Stimulated activated naive CD8-positive, alpha-beta T cell treated with anti-CD3 and anti-CD28 coated beads, Interleukin-15, amount 100 ng/mL, for 72 hours (primary cell): ENCODE measurements at regions not wholly inside any gene's neighbourhood (a gene's known extent, or its start where the extent isn't known, plus 50 kb on each side); places are given as distances from the start of the nearest gene placed in this dataset.
"Not testable (repeated sequence)": the region's sequence is repeated elsewhere in the genome, so short reads cannot be mapped to it uniquely, and the experiment has no call there.

ENCODE experiments used
- ATAC-seq: fragments of 150-1000 bp; cut with Tn5 transposase; 2 replicates; pipeline ENCODE4 v1.10.0; 2021; ENCODE audit warnings: mild to moderate bottlenecking, moderate library complexity
- DNase-seq, 2 donors: peaks; one replicate each; pipeline ENCODE4 v3.0.0; 2021 to 2022
- H3K27ac Mint-ChIP-seq, 2 donors: one replicate each; pipeline ENCODE4 v1.8.0; 2022; ENCODE audit warnings: mild to moderate bottlenecking in 2 of 2, mixed read lengths in 2 of 2, moderate library complexity in 2 of 2
- H3K27me3 Mint-ChIP-seq: one replicate; pipeline ENCODE4 v1.8.0; 2022; ENCODE audit warnings: mixed read lengths
- H3K4me1 Mint-ChIP-seq: one replicate; pipeline ENCODE4 v1.8.0; 2022; ENCODE audit warnings: mild to moderate bottlenecking, mixed read lengths
- H3K4me3 Mint-ChIP-seq, 2 donors: one replicate each; pipeline ENCODE4 v1.8.0; 2022; ENCODE audit warnings: mild to moderate bottlenecking in 2 of 2, mixed read lengths in 2 of 2, moderate library complexity in 1 of 2
- H3K9me3 Mint-ChIP-seq, 2 donors: one replicate each; pipeline ENCODE4 v1.8.0; 2022; ENCODE audit warnings: mixed read lengths in 2 of 2

DNA sequence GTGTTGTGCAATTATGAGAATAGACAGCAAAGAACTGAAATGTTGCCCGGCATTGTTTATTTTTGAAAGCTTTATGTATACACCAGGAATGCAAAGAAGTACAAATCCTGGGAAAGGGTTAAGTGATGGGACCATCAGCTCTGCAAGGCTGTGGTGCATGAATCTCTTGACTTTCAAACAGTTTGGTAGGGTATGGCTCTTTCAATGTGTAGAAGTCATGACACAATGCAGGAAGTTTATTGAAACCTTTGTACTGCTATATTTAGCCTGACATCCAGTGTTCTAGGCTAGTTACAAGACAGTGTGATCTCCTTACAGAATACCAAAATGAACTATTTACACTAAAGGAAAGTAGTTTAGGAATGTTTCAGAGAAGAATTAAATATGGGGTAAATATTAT, 206.8 kb upstream of the HAND2 start:
- no peak overlapping the region for H3K27ac Mint-ChIP-seq
- H3K4me3 Mint-ChIP-seq: no peak overlapping the region
- H3K4me1 Mint-ChIP-seq: no peaks in the 10 kb centered on the region

GRCh38 chr4:173735585-173735984, 205.6 kb upstream of the HAND2 start:
- no peaks in the 10 kb centered on the region for H3K4me1 Mint-ChIP-seq
- H3K27me3 Mint-ChIP-seq: no peaks in the 10 kb centered on the region
- H3K4me3 Mint-ChIP-seq: no peak overlapping the region
- ATAC-seq: no peak
- DNase-seq: no peak
- H3K9me3 Mint-ChIP-seq: peaks cover 0 to 6% of the 10 kb centered on the region in 2 donors
- no peak overlapping the region for H3K27ac Mint-ChIP-seq

More for the DNA sequence above, 206.8 kb upstream of the HAND2 start:
- Mint-ChIP-seq H3K27me3 (no peaks in the 10 kb centered on the region), H3K9me3 (peaks cover 0 to 6% of the 10 kb centered on the region in 2 donors)
- ATAC-seq (no peak), DNase-seq (no peak)

- no peaks in the 10 kb centered on the region for H3K27me3 Mint-ChIP-seq
- no peaks in the 10 kb centered on the region for H3K4me1 Mint-ChIP-seq
- no peak overlapping the region for H3K27ac Mint-ChIP-seq
- ATAC-seq: no peak
- peaks cover 0 to 7% of the 10 kb centered on the region in 2 donors for H3K9me3 Mint-ChIP-seq
- no peak overlapping the region for H3K4me3 Mint-ChIP-seq
- DNase-seq: no peak
Measured at GRCh38 chr4:173735049-173735448, 205.0 kb upstream of the HAND2 start.

DNA sequence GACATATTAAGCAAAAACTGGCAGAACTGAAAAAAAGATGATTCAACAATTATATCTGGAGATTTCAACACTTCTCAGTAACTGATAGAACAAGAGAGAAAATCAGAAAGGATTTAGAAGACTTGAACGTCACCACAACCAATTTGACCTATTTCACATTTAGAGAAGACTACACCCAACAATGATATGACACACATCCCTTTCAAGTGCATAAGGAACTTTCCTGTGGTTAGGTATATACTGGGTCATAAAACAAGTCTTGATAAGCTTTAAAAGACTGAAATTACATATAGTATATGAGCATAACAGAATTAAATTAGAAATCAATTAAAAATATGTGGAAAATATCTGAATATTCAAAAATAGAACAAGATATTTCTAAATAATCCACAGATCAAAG, 201.2 kb upstream of the HAND2 start:
- no peaks in the 10 kb centered on the region for H3K4me1 Mint-ChIP-seq
- no peak overlapping the region for H3K4me3 Mint-ChIP-seq
- no peaks in the 10 kb centered on the region for H3K27me3 Mint-ChIP-seq
- no peak overlapping the region for H3K27ac Mint-ChIP-seq
- DNase-seq (no peak), ATAC-seq (no peak)
- H3K9me3 Mint-ChIP-seq: peaks cover 0 to 27% of the 10 kb centered on the region in 2 donors

DNA sequence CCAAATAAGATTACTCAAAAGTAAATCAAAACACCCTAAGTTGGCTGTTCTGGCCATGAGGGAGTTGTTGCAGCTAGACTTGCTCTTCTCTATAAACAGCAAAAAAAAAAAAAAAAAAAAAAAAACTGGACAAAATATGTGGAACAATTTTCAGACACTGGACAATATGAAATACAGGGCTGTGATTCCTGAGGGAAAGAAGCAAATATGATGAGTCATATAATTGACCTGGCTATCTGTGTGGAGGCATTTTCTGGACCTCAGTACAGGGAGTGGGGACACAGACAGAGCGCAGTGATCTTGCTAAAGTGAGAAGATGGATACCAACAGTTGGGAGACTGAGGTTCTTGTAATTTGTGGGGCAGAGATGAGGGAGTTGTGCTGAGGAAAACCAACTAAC, 192.0 kb upstream of the HAND2 start:
- H3K4me1 Mint-ChIP-seq: no peaks in the 10 kb centered on the region
- DNase-seq (no peak), ATAC-seq (no peak)
- no peak overlapping the region for H3K27ac Mint-ChIP-seq
- peaks cover 19 to 22% of the 10 kb centered on the region in 2 donors for H3K9me3 Mint-ChIP-seq
- H3K4me3 Mint-ChIP-seq: no peak overlapping the region
- H3K27me3 Mint-ChIP-seq: no peaks in the 10 kb centered on the region

GRCh38 chr4:173718504-173718903, 188.5 kb upstream of the HAND2 start:
- not testable (repeated sequence) for H3K27ac Mint-ChIP-seq, H3K4me3 Mint-ChIP-seq, H3K4me1 Mint-ChIP-seq, H3K27me3 Mint-ChIP-seq, ATAC-seq, DNase-seq
- H3K9me3 Mint-ChIP-seq: peaks cover 19 to 27% of the 10 kb centered on the region in 2 donors

- Mint-ChIP-seq H3K9me3 (peaks cover 19 to 27% of the 10 kb centered on the region in 2 donors), H3K4me3 (no peak overlapping the region), H3K27me3 (no peaks in the 10 kb centered on the region), H3K27ac (no peak overlapping the region), H3K4me1 (no peaks in the 10 kb centered on the region)
- DNase-seq: no peak
- no peak for ATAC-seq
Measured at GRCh38 chr4:173717581-173717980, 187.6 kb upstream of the HAND2 start.

- H3K4me3 Mint-ChIP-seq: no peak overlapping the region
- DNase-seq (no peak), ATAC-seq (no peak)
- H3K4me1 Mint-ChIP-seq: no peaks in the 10 kb centered on the region
- no peak overlapping the region for H3K27ac Mint-ChIP-seq
- H3K9me3 Mint-ChIP-seq: peaks cover 16 to 24% of the 10 kb centered on the region in 2 donors
- no peaks in the 10 kb centered on the region for H3K27me3 Mint-ChIP-seq
Measured at GRCh38 chr4:173714456-173714855, 184.4 kb upstream of the HAND2 start.

- Mint-ChIP-seq H3K27me3 (no peaks in the 10 kb centered on the region), H3K4me1 (no peaks in the 10 kb centered on the region), H3K4me3 (no peak overlapping the region), H3K27ac (no peak overlapping the region), H3K9me3 (peaks cover 4 to 10% of the 10 kb centered on the region in 2 donors)
- ATAC-seq (no peak), DNase-seq (no peak)
Measured at GRCh38 chr4:173713026-173713425, 183.0 kb upstream of the HAND2 start.

DNA sequence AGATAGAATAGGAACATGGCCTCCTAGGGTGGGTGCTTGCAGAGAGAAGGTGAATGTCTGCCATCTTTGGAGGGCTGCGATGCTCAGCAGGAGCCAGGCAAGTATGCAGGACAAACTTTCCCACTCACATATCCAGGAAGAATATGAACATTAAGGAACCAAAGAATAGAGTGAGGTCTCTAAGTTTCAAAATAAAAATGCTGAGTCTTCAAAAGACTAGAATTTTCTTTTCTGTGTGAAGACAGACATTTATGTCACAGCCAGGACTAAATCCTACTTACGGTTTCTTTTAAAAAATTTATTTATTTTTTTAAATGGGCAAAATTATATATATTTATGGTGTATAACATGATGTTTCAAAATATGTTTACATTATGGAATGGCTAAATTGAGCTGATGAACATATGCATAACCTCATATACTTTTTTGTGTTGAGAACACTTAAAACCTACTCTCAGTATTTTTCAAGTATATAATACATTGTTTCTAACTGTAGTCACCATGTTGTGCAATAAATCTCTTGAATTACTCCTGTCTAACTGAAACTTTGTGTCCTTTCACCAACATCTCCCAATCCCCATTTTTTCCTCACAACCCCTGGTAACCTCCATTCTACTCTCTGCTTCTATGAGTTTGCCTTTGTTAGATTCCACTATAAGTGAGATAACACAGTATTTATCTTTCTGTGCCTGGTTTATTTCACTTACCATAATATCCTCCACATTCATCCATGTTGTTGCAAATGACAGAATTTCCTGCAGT, 177.8 kb upstream of the HAND2 start:
- Mint-ChIP-seq H3K4me1 (no peaks in the 10 kb centered on the region), H3K9me3 (no peaks in the 10 kb centered on the region), H3K27ac (no peak overlapping the region), H3K4me3 (no peak overlapping the region), H3K27me3 (no peaks in the 10 kb centered on the region)
- DNase-seq (no peak), ATAC-seq (no peak)

- Mint-ChIP-seq H3K4me3 (no peak overlapping the region), H3K4me1 (no peaks in the 10 kb centered on the region), H3K9me3 (no peaks in the 10 kb centered on the region), H3K27me3 (no peaks in the 10 kb centered on the region), H3K27ac (no peak overlapping the region)
- no peak for DNase-seq
- ATAC-seq: no peak
Measured at GRCh38 chr4:173704201-173704600, 174.2 kb upstream of the HAND2 start.

DNA sequence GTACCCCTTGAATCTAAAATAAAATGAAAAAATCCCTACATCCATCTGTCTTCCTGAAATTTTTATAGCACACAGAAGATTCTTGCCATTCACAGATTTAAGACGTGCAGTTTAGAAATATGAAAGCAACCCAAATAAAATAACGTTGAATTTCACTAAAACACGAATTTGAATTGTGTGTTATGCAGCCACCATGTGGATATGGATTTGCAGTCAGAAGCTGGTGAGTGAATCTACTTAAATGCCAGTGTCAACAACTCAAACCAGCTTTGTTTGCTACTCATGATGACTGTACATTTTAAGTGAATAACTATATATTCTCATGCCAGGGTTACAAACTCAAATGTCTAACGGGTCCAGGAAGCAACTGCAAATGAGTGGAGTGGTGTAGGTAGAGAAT, 173.0 kb upstream of the HAND2 start:
- no peak for DNase-seq
- no peak overlapping the region for H3K27ac Mint-ChIP-seq
- H3K4me1 Mint-ChIP-seq: no peaks in the 10 kb centered on the region

DNA sequence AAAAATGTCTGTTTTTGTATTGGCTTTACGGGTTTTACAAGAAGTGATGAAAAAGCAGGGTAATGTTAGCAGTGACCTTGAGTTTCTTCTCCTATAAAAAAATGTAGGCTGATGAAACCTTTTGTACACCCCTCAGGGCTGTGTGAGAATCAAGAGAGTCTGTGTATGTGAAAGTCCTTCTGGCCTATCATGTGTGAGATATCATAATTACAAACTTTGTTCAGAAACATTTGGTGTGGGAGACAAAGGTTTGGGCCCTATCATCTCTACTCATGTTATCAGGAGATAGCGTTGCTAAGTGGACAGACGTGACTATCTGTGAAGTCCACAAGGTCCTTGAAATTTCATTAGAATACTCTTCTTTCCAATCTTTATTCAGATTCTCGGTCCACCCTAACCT, 170.6 kb upstream of the HAND2 start:
- H3K27me3 Mint-ChIP-seq: no peaks in the 10 kb centered on the region
- DNase-seq (no peak), ATAC-seq (no peak)
- H3K9me3 Mint-ChIP-seq: no peaks in the 10 kb centered on the region
- H3K27ac Mint-ChIP-seq: no peak overlapping the region
- no peaks in the 10 kb centered on the region for H3K4me1 Mint-ChIP-seq
- no peak overlapping the region for H3K4me3 Mint-ChIP-seq

More for the DNA sequence above, 173.0 kb upstream of the HAND2 start:
- Mint-ChIP-seq H3K27me3 (no peaks in the 10 kb centered on the region), H3K4me3 (no peak overlapping the region), H3K9me3 (no peaks in the 10 kb centered on the region)
- no peak for ATAC-seq

DNA sequence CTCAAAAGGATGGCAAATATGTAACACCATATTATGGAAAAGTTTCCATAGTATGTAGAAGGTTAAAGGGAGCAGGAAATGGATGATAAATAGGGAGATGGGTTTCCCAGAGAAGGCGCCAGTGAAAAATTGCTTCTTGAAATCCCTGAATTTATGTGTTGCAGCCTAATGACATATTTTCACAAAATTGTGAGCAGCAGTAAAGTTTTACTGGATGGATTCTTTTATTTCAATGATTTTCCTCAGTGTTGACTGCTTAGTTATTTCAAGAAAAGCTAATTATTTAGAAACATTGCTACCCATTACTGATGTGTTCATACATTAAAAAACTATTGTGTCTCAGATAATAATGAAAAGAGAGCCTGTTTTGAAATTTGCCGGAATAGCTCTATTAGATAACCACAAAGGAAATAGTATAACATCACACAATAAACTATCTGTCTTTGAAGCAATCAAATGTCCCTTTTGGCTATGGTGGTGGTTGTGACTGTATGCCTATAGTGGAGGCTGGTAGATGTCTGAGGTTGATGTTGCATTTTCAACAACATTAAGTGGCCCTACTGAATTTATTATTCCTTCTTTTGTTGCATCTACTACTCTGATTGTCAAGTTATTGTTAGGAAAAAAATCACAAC, 169.9 kb upstream of the HAND2 start:
- Mint-ChIP-seq H3K27me3 (no peaks in the 10 kb centered on the region), H3K27ac (no peak overlapping the region), H3K9me3 (no peaks in the 10 kb centered on the region), H3K4me1 (no peaks in the 10 kb centered on the region), H3K4me3 (no peak overlapping the region)
- no peak for ATAC-seq
- no peak for DNase-seq

GRCh38 chr4:173698557-173699262, 168.7 kb upstream of the HAND2 start:
- Mint-ChIP-seq H3K4me1 (no peaks in the 10 kb centered on the region), H3K27ac (no peak overlapping the region), H3K27me3 (no peaks in the 10 kb centered on the region), H3K9me3 (no peaks in the 10 kb centered on the region), H3K4me3 (no peak overlapping the region)
- no peak for DNase-seq
- ATAC-seq: no peak

GRCh38 chr4:173697840-173698239, 167.8 kb upstream of the HAND2 start:
- DNase-seq (no peak), ATAC-seq (no peak)
- Mint-ChIP-seq H3K4me1 (no peaks in the 10 kb centered on the region), H3K9me3 (no peaks in the 10 kb centered on the region), H3K27me3 (no peaks in the 10 kb centered on the region), H3K27ac (no peak overlapping the region), H3K4me3 (no peak overlapping the region)
